ENCODE measurements at regions not wholly inside any gene's neighbourhood (a gene's known extent, or its start where the extent isn't known, plus 50 kb on each side); places are given as distances from the start of the nearest gene placed in this dataset.

GRCh38 chr1:68820151-68820550 lies 323.3 kb upstream of the DEPDC1 start (continued):
- TF ChIP-seq HMGXB4 (CRISPR knock-in tag; IDR thresholded peaks at IDR 0.05): no peak

GRCh38 chr1:68826836-68827235 lies 330.0 kb upstream of the DEPDC1 start:
- peaks cover 25% of the 10 kb centered on the region for H3K9me3 Mint-ChIP-seq
- H3K4me3 Mint-ChIP-seq: no peak overlapping the region
- TF ChIP-seq NR3C1 (CRISPR knock-in tag; conservative IDR thresholded peaks at IDR 0.05; ENCODE audit: low read depth) (no peak), ARID4B (CRISPR knock-in tag; IDR thresholded peaks at IDR 0.05; ENCODE audit: borderline replicate concordance) (no peak), GABPB1 (CRISPR knock-in tag; IDR thresholded peaks at IDR 0.05) (no peak), ELF4 (CRISPR knock-in tag; IDR thresholded peaks at IDR 0.05; ENCODE audit: low read depth) (no peak), NR1H2 (CRISPR knock-in tag; IDR thresholded peaks at IDR 0.05) (no peak), SMAD3 (CRISPR knock-in tag; IDR thresholded peaks at IDR 0.05; ENCODE audit: borderline replicate concordance) (no peak), NFE2L1 (CRISPR knock-in tag; IDR thresholded peaks at IDR 0.05) (no peak), ERG (CRISPR knock-in tag; IDR thresholded peaks at IDR 0.05) (no peak), TCF7 (CRISPR knock-in tag; IDR thresholded peaks at IDR 0.05; ENCODE audit: low read depth) (no peak), JUN (CRISPR knock-in tag; IDR thresholded peaks at IDR 0.05) (no peak), ZNF532 (CRISPR knock-in tag; IDR thresholded peaks at IDR 0.05; ENCODE audit: borderline replicate concordance) (no peak)
- H3K27ac Mint-ChIP-seq: no peak overlapping the region
- POLR2A ChIA-PET: no interaction called here
- no peak for DNase-seq (ENCODE audit: low spot score)
- ATAC-seq: no peak
- peaks cover 13% of the 10 kb centered on the region for H3K36me3 Mint-ChIP-seq
- peaks cover 10% of the 10 kb centered on the region for H3K4me1 Mint-ChIP-seq
- CTCF ChIA-PET: no interaction called here
- no peaks in the 10 kb centered on the region for H3K27me3 Mint-ChIP-seq (ENCODE audit: low read depth)

- Mint-ChIP-seq H3K4me1 (peaks cover 10% of the 10 kb centered on the region), H3K4me3 (no peak overlapping the region), H3K9me3 (peaks cover 25% of the 10 kb centered on the region), H3K27ac (no peak overlapping the region), H3K36me3 (peaks cover 13% of the 10 kb centered on the region), H3K27me3 (ENCODE audit: low read depth) (no peaks in the 10 kb centered on the region)
- TF ChIP-seq MXD4 (CRISPR knock-in tag; IDR thresholded peaks at IDR 0.05; ENCODE audit: borderline replicate concordance) (no peak), USF2 (CRISPR knock-in tag; IDR thresholded peaks at IDR 0.05) (no peak), ERG (CRISPR knock-in tag; IDR thresholded peaks at IDR 0.05) (no peak), JAZF1 (CRISPR knock-in tag; IDR thresholded peaks at IDR 0.05) (no peak), NFATC4 (CRISPR knock-in tag; IDR thresholded peaks at IDR 0.05) (no peak), CDX4 (CRISPR knock-in tag; IDR thresholded peaks at IDR 0.05; ENCODE audit: borderline replicate concordance) (no peak), GRHL2 (CRISPR knock-in tag; IDR thresholded peaks at IDR 0.05; ENCODE audit: insufficient replicate concordance, severe bottlenecking) (no peak)
- ATAC-seq (no peak), DNase-seq (ENCODE audit: low spot score) (no peak)
- CTCF ChIA-PET: no interaction called here
- POLR2A ChIA-PET: no interaction called here
Measured at GRCh38 chr1:68827261-68827660, 330.4 kb upstream of the DEPDC1 start.

All from WTC11 (cell line).